ENCODE measurements at regions not wholly inside any gene's neighbourhood (a gene's known extent, or its start where the extent isn't known, plus 50 kb on each side); places are given as distances from the start of the nearest gene placed in this dataset.

- TF ChIP-seq POLR2A (IDR thresholded peaks at IDR 0.05; ENCODE audit: low read length): no peak
- no peak for TF ChIP-seq GATA1 (IDR thresholded peaks at IDR 0.05; ENCODE audit: low read depth, low read length)
Measured at GRCh38 chr1:219772265-219773036, 155.9 kb downstream of the SLC30A10 start.
